ENCODE measurements at regions not wholly inside any gene's neighbourhood (a gene's known extent, or its start where the extent isn't known, plus 50 kb on each side); places are given as distances from the start of the nearest gene placed in this dataset.

GRCh38 chr11:15810082-15810481, 546.3 kb downstream of the SOX6 start:
- no peak overlapping the region for H4K8ac ChIP-seq (ENCODE audit: low read depth, low read length)
- no peak for DNase-seq (ENCODE audit: low spot score)
- H2AFZ ChIP-seq (ENCODE audit: low read length), result no peak overlapping the region
- H3K23ac ChIP-seq (ENCODE audit: low read depth, low read length, poor library complexity), result no peak overlapping the region
- H3K18ac ChIP-seq (ENCODE audit: low read length), result no peak overlapping the region
- H3K27ac ChIP-seq (replicated peaks; ENCODE audit: low read length), result no peak overlapping the region
- H2BK120ac ChIP-seq (ENCODE audit: low read depth, low read length), result no peak overlapping the region
- no peak overlapping the region for H4K91ac ChIP-seq (ENCODE audit: low read depth, low read length, poor library complexity)
- H2AK5ac ChIP-seq (ENCODE audit: low read depth, low read length), result no peak overlapping the region
- no peak overlapping the region for H3K9ac ChIP-seq (ENCODE audit: low read depth, low read length, poor library complexity)
- H3K36me3 ChIP-seq (replicated peaks in 1 of 2; ENCODE audit: control insufficient read depth in 2 of 2, insufficient read depth in 2 of 2, low read length in 2 of 2), result no peaks in the 10 kb centered on the region
- H3K4me1 ChIP-seq (ENCODE audit: control insufficient read depth in 2 of 2, insufficient read depth in 1 of 2, low read depth in 1 of 2, low read length in 2 of 2), result peaks cover 0 to 4% of the 10 kb centered on the region in 2 donors
- no peak overlapping the region for H2BK15ac ChIP-seq (ENCODE audit: low read length)
- no peak overlapping the region for H3K4me2 ChIP-seq (ENCODE audit: insufficient read depth, low read length, poor library complexity, severe bottlenecking)
- WGBS, 2 donors (ENCODE audit: extremely low coverage in 2 of 2, insufficient read length in 2 of 2, insufficient replicate concordance in 1 of 2), result no CpG with 5 or more reads among the region's 3 CpGs
- H2BK5ac ChIP-seq (ENCODE audit: low read length), result no peak overlapping the region
- no peak overlapping the region for H2BK12ac ChIP-seq (ENCODE audit: low read length)
- H3K27me3 ChIP-seq (ENCODE audit: control insufficient read depth in 3 of 3, insufficient read depth in 3 of 3, low read depth in 1 of 3, low read length in 3 of 3), result peaks cover 0 to 3% (median 0%) of the 10 kb centered on the region in 3 experiments
- H3K4me3 ChIP-seq (ENCODE audit: low read length in 2 of 2), result no peak overlapping the region
- H3K9me3 ChIP-seq (replicated peaks in 1 of 2; ENCODE audit: control insufficient read depth in 2 of 2, insufficient read depth in 1 of 2, low read depth in 1 of 2, low read length in 2 of 2), result no peaks in the 10 kb centered on the region
- no peaks in the 10 kb centered on the region for H3K79me1 ChIP-seq (ENCODE audit: low read depth, low read length)
- H3K14ac ChIP-seq (ENCODE audit: low read length), result no peak overlapping the region
- H3K4ac ChIP-seq (ENCODE audit: low read length), result no peak overlapping the region

GRCh38 chr11:15810525-15810924, 545.8 kb downstream of the SOX6 start:
- Histone ChIP-seq H2BK15ac (ENCODE audit: low read length) (no peak overlapping the region), H3K4ac (ENCODE audit: low read length) (no peak overlapping the region), H2BK12ac (ENCODE audit: low read length) (no peak overlapping the region), H3K9me3 (replicated peaks in 1 of 2; ENCODE audit: control insufficient read depth in 2 of 2, insufficient read depth in 1 of 2, low read depth in 1 of 2, low read length in 2 of 2) (no peaks in the 10 kb centered on the region), H3K9ac (ENCODE audit: low read depth, low read length, poor library complexity) (no peak overlapping the region), H3K4me3 (ENCODE audit: low read length in 2 of 2) (no peak overlapping the region), H4K8ac (ENCODE audit: low read depth, low read length) (no peak overlapping the region), H2AK5ac (ENCODE audit: low read depth, low read length) (no peak overlapping the region), H3K27ac (replicated peaks; ENCODE audit: low read length) (no peak overlapping the region), H2BK120ac (ENCODE audit: low read depth, low read length) (no peak overlapping the region), H3K27me3 (ENCODE audit: control insufficient read depth in 3 of 3, insufficient read depth in 3 of 3, low read depth in 1 of 3, low read length in 3 of 3) (peaks cover 0 to 3% (median 0%) of the 10 kb centered on the region in 3 experiments), H3K23ac (ENCODE audit: low read depth, low read length, poor library complexity) (no peak overlapping the region), H3K4me1 (ENCODE audit: control insufficient read depth in 2 of 2, insufficient read depth in 1 of 2, low read depth in 1 of 2, low read length in 2 of 2) (peaks cover 0 to 4% of the 10 kb centered on the region in 2 donors), H3K14ac (ENCODE audit: low read length) (no peak overlapping the region), H3K79me1 (ENCODE audit: low read depth, low read length) (no peaks in the 10 kb centered on the region), H3K18ac (ENCODE audit: low read length) (no peak overlapping the region), H4K91ac (ENCODE audit: low read depth, low read length, poor library complexity) (no peak overlapping the region), H3K4me2 (ENCODE audit: insufficient read depth, low read length, poor library complexity, severe bottlenecking) (no peak overlapping the region), H2BK5ac (ENCODE audit: low read length) (no peak overlapping the region), H2AFZ (ENCODE audit: low read length) (no peak overlapping the region), H3K36me3 (replicated peaks in 1 of 2; ENCODE audit: control insufficient read depth in 2 of 2, insufficient read depth in 2 of 2, low read length in 2 of 2) (no peaks in the 10 kb centered on the region)
- WGBS, 2 donors (ENCODE audit: extremely low coverage in 2 of 2, insufficient read length in 2 of 2, insufficient replicate concordance in 1 of 2), result no CpG with 5 or more reads among the region's 2 CpGs
- no peak for DNase-seq (ENCODE audit: low spot score)

GRCh38 chr11:15815246-15816195, 540.8 kb downstream of the SOX6 start:
- Histone ChIP-seq H2BK120ac (ENCODE audit: low read depth, low read length) (no peak overlapping the region), H3K9ac (ENCODE audit: low read depth, low read length, poor library complexity) (no peak overlapping the region), H3K4me3 (ENCODE audit: low read length in 2 of 2) (no peak overlapping the region), H3K18ac (ENCODE audit: low read length) (no peak overlapping the region), H3K23ac (ENCODE audit: low read depth, low read length, poor library complexity) (no peak overlapping the region), H3K27me3 (ENCODE audit: control insufficient read depth in 3 of 3, insufficient read depth in 3 of 3, low read depth in 1 of 3, low read length in 3 of 3) (peaks cover 0 to 3% (median 0%) of the 10 kb centered on the region in 3 experiments), H3K27ac (replicated peaks; ENCODE audit: low read length) (no peak overlapping the region), H3K9me3 (replicated peaks in 1 of 2; ENCODE audit: control insufficient read depth in 2 of 2, insufficient read depth in 1 of 2, low read depth in 1 of 2, low read length in 2 of 2) (no peaks in the 10 kb centered on the region), H4K8ac (ENCODE audit: low read depth, low read length) (no peak overlapping the region), H3K4me2 (ENCODE audit: insufficient read depth, low read length, poor library complexity, severe bottlenecking) (no peak overlapping the region), H2BK12ac (ENCODE audit: low read length) (no peak overlapping the region), H2AFZ (ENCODE audit: low read length) (no peak overlapping the region), H3K4me1 (ENCODE audit: control insufficient read depth in 2 of 2, insufficient read depth in 1 of 2, low read depth in 1 of 2, low read length in 2 of 2) (no peaks in the 10 kb centered on the region), H4K91ac (ENCODE audit: low read depth, low read length, poor library complexity) (no peak overlapping the region), H2BK5ac (ENCODE audit: low read length) (no peak overlapping the region), H3K36me3 (replicated peaks in 1 of 2; ENCODE audit: control insufficient read depth in 2 of 2, insufficient read depth in 2 of 2, low read length in 2 of 2) (no peaks in the 10 kb centered on the region), H2BK15ac (ENCODE audit: low read length) (no peak overlapping the region), H3K4ac (ENCODE audit: low read length) (no peak overlapping the region), H3K79me1 (ENCODE audit: low read depth, low read length) (no peaks in the 10 kb centered on the region), H2AK5ac (ENCODE audit: low read depth, low read length) (no peak overlapping the region), H3K14ac (ENCODE audit: low read length) (no peak overlapping the region)
- no CpG with 5 or more reads among the region's 4 CpGs for WGBS, 2 donors (ENCODE audit: extremely low coverage in 2 of 2, insufficient read length in 2 of 2, insufficient replicate concordance in 1 of 2)
- DNase-seq (ENCODE audit: low spot score), result no peak

DNA sequence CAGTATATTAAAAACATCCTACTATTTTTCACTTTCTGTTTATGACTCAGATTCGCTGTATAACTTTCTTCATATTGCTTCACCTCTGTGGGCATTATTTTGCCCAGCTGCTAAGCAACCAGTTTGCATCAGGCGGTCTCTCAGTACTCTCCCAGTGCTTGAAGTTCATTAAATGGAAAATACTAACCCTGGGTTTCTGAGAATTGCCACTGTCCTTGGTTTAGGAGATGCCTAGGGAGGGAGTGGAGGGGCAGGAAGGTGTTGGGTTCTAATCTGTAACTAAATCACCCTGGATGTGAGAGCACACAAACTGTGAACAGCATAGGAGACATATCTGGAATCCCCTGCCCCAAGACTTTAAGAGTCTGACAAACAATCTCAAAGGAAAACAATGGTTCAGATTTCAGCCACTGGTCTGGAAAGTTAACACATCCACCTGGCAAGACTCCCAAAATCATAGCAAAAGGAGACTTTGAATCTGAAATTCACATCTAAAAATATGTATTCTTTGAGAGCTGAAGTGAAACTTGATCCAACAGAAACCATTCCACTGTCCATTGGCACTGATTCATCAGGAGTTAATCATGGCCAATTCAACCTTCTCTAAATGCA, 540.0 kb downstream of the SOX6 start:
- Histone ChIP-seq H3K4me3 (ENCODE audit: low read length in 2 of 2) (no peak overlapping the region), H3K27me3 (ENCODE audit: control insufficient read depth in 3 of 3, insufficient read depth in 3 of 3, low read depth in 1 of 3, low read length in 3 of 3) (peaks cover 0 to 3% (median 0%) of the 10 kb centered on the region in 3 experiments), H2BK5ac (ENCODE audit: low read length) (no peak overlapping the region), H3K27ac (replicated peaks; ENCODE audit: low read length) (no peak overlapping the region), H3K9ac (ENCODE audit: low read depth, low read length, poor library complexity) (no peak overlapping the region), H2BK12ac (ENCODE audit: low read length) (no peak overlapping the region), H3K4me2 (ENCODE audit: insufficient read depth, low read length, poor library complexity, severe bottlenecking) (no peak overlapping the region), H3K9me3 (replicated peaks in 1 of 2; ENCODE audit: control insufficient read depth in 2 of 2, insufficient read depth in 1 of 2, low read depth in 1 of 2, low read length in 2 of 2) (no peaks in the 10 kb centered on the region), H3K23ac (ENCODE audit: low read depth, low read length, poor library complexity) (no peak overlapping the region), H2BK15ac (ENCODE audit: low read length) (no peak overlapping the region), H2AK5ac (ENCODE audit: low read depth, low read length) (no peak overlapping the region), H3K14ac (ENCODE audit: low read length) (no peak overlapping the region), H2AFZ (ENCODE audit: low read length) (no peak overlapping the region), H3K4ac (ENCODE audit: low read length) (no peak overlapping the region), H3K79me1 (ENCODE audit: low read depth, low read length) (no peaks in the 10 kb centered on the region), H3K18ac (ENCODE audit: low read length) (no peak overlapping the region), H3K4me1 (ENCODE audit: control insufficient read depth in 2 of 2, insufficient read depth in 1 of 2, low read depth in 1 of 2, low read length in 2 of 2) (no peaks in the 10 kb centered on the region), H4K8ac (ENCODE audit: low read depth, low read length) (no peak overlapping the region), H4K91ac (ENCODE audit: low read depth, low read length, poor library complexity) (no peak overlapping the region), H3K36me3 (replicated peaks in 1 of 2; ENCODE audit: control insufficient read depth in 2 of 2, insufficient read depth in 2 of 2, low read length in 2 of 2) (no peaks in the 10 kb centered on the region), H2BK120ac (ENCODE audit: low read depth, low read length) (no peak overlapping the region)
- no peak for DNase-seq (ENCODE audit: low spot score)
- no CpG with 5 or more reads among the region's 2 CpGs for WGBS, 2 donors (ENCODE audit: extremely low coverage in 2 of 2, insufficient read length in 2 of 2, insufficient replicate concordance in 1 of 2)

Measured in neuronal stem cell (in vitro differentiated cells).